GM12878 (cell line): ENCODE measurements at regions not wholly inside any gene's neighbourhood (a gene's known extent, or its start where the extent isn't known, plus 50 kb on each side); places are given as distances from the start of the nearest gene placed in this dataset.

Experiments
- MXI1 ChIP-seq: fragments of 150-350 bp; IDR thresholded peaks from 2 replicates; pipeline ENCODE4 v1.6.1; 2011; ENCODE audit warnings: low read depth, mild to moderate bottlenecking, inconsistent platforms, low read length, improper control_type of control experiment
- POLR2AphosphoS5 ChIP-seq: IDR thresholded peaks from 2 replicates; pipeline ENCODE4 v1.6.1; 2011; ENCODE audit warnings: mild to moderate bottlenecking, low read length, inconsistent platforms

DNA sequence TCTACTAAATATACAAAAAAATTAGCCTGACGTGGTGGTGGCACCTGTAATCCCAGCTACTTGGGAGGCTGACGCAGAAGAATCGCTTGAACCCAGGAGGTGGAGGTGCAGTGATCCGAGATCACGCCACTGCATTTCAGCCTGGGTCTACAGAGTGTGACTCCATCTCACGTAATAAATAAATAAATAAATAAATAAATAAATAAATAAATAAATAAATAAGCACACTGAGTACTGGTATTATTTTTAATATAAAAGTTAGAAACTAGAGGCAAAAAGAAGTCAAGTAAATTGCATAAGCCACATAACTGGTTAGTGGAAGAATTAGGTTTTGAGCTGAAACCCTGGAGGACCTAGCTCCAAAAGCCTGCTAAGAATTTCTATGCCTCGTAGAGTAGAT lies 1262.7 kb upstream of the PABPC4L start:
- TF ChIP-seq MXI1 (no peak), POLR2AphosphoS5 (no peak)
